HG02938 (cell line): ENCODE measurements at regions not wholly inside any gene's neighbourhood (a gene's known extent, or its start where the extent isn't known, plus 50 kb on each side); places are given as distances from the start of the nearest gene placed in this dataset.

Experiments used
- ATAC-seq: cut with Tn5 transposase; IDR thresholded peaks from one replicate; pipeline ENCODE4 v1.9.1; 2021; ENCODE audit warnings: mild to moderate bottlenecking, moderate library complexity; ENCODE audit not compliant: unreplicated experiment

DNA sequence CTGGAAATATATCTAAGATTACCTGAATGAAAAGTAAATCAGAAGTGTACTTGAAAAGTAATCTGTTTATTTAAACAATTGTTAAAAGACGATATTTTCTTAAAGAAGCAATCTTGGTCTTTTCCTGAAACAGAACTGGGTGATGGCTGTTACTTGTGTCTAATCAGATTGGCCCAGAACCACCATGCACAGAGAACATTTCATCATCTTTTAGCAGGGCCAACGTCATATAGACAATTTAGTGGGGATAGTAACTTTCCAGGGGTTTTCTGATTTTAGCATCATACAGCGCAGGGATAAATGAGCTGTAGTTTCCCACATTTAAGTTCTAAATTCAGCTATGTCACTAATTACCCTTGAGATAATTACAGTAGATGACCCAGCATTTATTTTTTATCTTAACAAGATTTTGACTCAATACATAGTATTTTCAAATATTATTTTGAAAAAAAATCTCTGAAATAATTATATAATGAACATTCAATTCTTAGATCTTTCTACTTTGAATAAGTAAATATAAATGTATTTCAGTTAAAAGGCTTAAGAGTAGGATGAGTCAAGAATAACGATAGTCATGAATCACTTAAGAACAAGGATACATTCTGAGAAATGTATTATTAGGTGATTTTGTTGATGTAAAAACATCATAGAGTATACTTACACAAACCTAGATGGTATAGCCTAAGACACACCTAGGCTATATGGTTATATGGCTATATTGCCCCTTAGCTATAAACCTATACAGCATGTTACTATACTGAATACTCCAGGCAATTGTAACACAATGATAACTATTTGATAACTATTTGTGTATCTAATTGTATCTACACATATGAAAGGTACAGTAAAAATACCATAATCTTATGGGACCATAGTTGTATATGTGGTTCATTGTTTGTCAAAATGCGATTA, 103.8 kb upstream of the MME start:
- ATAC-seq: no peak

DNA sequence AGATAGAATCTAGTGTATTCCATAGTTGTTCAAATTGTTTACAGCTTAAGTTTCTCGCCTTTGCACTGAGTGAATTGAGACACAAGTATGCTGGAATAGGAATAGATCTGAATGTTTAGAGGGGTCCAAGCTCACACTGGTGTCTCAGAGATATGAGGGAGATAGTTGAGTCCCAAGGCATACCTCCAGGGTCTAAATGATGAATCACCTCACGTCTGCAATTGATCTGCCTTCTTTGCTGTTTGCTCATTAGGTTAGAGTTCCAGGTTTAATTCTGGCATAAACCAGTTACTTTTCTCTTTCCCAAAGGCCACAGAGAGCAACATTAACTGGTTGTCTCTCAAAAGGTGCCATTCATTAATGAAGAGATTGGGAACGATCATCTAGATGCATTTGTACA, 106.3 kb upstream of the MME start:
- no peak for ATAC-seq

DNA sequence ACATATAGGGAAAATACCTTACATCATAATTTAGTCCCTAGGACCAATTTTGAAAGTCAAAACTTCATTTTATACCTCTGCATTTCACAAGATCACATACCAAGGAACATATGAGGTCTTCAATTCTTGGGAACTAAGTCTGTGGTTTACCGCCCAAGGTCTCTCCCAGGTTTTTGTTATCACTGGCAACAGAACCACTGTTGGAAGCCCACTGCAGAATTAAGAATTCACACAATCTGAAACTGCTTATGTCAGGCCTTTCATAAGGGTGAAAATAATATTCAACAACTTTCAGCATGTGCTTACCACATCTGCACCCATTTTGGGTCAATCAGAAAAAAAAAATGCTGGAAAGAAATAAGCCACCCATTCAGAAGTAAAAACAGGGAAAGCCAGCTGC, 107.2 kb upstream of the MME start:
- ATAC-seq: no peak

DNA sequence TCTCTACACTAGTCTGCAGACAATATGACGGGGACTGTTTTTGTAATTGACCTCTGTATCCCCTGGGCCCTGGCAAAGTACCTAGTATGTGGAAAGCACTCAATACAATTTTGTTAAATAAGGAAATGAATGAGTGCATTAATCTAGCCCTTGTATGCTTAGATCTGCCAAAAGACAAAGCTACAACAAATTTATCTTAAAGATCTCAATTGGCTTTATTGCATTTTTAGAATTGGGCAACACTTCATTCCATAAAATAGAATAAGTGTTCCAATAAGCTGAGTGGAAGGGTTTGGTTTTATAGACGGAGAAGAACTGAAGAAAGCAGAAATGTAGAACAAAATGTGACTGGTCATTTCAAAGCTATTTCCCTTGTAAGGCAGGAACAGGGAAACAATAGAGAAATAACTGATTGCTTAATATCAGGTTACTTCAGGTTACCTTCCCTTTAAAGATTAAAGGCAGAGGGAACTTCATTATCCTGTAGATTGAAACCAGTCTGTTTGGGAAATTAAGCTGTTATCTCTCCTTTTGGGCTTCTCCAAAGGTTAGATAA, 108.3 kb upstream of the MME start:
- ATAC-seq: no peak

DNA sequence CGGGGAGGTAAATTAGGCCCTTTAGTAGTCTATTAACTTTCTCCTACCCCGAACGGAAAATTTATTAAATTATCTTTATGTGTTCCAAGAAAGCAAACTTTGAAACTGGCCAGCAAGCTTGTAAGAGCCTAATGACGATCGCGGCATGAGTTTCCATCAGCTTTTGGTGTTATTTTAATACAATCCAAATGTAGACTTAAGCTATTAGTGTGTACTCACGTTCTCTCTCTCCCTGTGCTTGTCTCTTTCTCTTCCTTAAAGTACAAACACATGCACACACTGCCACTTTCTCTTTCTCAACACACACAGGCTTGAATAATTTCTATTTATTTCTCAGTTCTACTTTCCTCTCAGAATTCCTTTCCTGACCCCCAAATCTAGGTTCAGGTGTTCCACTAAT, 108.8 kb upstream of the MME start:
- no peak for ATAC-seq

DNA sequence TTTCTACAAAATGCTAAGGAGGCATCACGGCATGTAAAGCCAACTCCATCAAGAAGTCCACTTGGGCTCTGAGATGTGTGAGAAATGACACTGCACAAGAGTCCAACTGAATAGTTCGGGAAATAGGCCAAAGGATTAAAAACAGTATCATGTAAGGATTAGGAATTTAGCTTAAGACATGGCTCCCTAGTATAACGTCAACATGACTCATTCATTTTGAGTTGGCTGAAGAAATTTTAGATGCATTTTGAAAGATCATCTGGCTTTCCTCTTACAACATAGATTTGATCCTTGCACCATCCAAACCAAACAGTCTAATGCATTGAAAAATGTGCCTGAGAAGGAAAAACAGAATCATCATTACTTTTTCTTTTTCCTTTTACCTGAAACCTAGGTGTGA, 109.3 kb upstream of the MME start:
- ATAC-seq: no peak

DNA sequence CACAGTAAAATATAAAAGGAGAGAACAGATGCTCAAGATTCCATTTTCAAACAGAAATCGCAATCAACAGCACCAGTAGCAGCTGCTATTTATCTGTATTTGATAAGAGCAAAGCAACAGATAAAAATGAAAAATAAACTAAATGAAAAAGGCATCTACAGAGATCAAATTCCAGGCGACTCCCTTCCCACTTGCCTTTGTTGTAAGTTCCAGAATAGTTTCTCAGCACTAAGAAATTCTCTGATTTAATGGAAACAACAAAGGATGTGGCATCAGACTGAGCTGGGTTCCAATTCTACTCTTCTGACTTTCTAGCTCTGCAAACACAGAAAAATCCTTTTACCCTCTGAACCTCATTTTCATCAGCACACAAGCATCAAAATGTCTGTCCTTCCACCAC, 110.8 kb upstream of the MME start:
- ATAC-seq: no peak

DNA sequence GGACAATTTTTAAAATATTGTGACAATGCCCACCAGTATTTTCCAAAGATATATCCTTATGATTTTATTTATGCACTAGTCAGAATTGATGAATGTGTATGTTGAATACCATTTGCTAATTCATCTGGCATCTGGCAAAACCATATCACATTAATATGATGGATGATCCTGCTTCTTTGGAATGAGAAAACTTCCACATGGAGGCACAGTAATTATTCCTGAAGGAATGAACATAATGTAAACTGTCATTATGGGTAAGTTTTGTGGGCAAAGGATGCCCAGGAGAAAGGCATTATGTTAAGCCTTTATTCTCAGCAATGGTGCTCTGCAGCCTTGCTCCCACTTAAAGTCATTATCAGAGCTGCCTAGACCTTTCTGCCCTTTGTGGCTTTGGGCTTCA, 113.0 kb upstream of the MME start:
- no peak for ATAC-seq

DNA sequence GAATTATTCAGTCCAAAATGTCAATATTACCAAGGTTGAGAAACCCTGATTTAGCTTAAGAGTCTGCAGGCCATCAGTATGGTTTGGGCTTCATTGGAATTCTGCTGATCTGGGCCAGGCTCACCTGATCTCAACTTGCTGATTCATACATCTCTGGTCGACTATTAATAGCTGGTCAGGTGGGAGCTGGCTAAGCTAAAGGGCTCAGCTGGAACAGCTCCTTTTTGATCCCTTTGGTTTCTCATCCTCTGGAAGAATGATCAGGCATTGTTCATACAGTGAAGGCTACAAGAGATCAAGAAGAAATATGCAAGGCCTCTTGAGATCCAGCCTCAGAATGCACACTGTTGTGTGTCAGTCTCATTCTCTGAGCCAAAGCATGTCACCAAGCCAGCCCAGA, 123.3 kb upstream of the MME start:
- ATAC-seq: no peak

DNA sequence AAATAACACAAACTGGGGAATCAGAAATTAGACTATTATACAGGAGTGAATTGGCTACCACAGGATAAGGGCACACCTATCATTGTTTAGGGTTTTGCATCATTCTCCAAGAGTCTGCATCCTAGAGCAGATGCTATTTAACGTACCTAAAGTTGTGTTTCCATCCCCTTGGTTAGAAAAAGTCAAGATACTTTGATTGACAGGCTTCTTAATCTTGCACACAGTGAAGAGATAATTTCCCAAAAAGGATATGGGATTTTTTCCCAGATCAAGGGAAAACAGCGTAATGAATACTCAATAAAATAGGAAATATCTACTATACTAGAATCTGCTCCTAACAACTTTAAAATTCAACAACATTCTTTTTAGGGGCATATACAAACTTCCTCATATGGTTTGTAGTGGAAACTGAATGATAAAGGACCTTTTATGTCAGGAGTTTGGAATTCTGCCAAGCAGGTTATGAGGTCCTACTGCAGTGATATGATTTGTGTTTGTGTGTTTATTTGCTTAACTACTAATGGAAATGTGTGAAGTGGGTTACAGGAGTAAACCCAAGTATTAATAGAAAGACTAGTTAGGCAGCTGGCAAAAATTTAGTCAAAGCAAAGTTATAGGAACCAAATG, 124.1 kb upstream of the MME start:
- ATAC-seq: no peak

DNA sequence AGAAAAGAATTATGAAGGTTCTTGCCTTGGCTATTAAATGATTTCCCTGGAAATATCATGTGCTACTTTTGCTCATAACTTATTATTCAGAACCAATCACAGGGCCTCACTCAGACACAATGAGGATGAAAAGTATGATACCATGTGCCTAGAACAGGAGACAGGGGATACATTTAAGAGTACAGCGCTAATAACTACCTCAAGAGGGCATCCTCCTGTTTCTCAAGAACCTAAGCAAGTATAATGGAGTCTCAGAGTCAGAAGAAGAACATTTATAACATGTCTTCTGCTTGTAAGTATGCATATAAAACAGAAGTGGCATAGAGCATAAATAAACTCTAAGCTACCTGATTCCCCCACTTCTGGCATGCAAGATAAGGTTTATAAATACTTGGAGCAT, 125.4 kb upstream of the MME start:
- no peak for ATAC-seq

DNA sequence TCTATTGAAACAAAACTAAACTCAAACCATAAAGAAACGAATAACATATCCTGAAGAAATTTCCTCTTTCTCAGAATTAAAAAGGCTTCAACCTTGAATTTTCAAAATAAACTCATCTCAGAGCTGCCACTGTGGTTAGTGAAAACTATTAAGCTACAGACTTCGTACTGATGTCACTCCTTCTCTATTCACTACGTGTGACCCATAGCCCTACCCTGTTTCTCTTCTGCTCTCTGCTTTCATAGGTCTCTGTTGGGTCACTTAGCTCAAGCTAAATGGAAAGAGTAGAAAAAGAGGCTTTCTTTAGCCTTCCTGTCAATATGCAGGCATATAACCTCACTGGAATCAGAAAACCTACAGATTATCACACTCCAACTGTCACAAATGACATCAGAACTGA, 126.6 kb upstream of the MME start:
- ATAC-seq: no peak

DNA sequence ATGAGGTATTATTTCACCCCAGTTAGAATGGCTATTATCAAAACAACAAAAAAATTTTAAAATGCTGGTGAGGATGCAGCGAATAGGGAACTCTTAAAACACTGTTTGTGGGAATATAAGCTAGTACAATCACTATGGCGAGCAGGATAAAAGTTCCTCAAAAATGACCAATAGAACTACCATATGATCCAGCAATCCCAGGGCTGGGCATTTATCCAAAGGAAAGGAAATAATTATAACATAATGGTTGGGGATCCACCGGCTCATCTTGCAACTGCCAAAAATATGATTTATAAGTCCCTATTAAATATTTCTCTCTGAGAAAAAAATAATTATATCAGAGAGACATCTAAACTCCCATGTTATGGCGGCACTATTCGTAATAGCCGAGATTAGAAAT, 127.6 kb upstream of the MME start:
- ATAC-seq: no peak

DNA sequence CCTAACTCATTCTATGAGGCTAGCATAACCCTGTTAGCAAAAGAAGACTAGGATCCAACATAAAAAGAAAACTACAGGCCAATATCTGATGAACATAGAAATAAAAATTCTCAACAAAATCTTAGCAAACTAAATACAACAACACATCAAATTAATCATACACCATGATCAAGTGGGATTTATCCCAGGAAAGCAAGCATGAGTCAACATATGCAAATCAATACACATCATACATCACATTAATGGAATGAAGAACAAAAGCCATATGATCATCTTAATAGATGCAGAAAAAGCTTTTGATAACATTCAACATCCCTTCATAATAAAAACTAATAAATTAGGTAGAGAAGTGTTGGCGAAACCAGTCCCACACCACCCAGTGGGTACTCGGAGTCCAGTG, 136.1 kb upstream of the MME start:
- ATAC-seq: no peak

DNA sequence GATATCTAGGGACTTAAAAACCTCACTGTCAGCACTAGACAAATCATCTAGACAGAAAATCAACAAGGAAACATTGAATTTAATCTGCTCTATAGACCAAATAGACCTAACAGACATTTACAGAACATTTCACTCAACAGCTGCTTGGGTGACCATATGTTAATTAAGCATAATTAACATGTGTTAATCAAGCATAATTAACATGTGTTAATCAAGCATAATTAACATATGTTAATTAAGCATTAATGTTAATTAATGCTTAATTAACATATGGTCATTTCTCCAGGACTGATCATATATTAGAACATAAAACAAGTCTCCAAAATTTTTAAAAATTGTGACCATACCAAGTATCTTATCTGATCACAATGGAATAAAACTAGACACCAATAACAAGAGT, 137.3 kb upstream of the MME start:
- no peak for ATAC-seq

DNA sequence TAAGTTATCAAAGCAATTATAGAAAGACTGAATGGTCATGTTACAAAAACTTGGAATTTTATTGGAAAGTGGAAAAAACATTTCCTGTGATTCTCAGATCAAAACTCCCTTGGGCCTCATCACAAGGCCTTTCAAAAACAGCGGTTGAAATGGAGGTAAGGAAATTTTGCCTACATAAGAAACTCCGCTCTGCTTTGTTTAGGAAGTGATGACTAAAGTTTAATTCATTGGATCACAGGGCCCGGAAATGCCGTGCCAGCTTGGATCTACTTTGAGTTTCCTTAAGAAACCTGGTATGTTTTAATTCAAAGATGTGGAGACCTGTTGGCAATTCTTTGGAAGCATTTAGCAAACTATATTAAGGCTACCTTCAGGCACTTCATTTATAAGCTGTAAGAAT, 143.9 kb upstream of the MME start:
- ATAC-seq: no peak

DNA sequence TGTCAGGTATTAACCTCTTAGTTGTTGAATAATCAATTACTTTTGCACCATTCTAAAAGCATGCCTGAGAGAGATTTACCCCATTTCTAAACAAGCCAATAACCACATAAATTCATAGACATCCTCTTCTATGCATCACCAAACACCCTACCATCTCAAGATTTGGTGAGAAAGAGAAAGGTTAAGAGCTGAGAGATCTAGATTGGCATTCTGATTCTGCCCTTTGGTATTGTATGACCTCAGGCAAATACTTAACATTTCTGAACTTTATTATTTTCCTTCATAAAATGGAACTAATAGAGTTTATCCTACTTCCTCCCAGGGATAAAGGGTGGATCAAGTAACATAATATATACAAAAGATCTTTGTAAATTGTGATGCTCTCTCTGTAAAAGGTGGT, 146.5 kb upstream of the MME start:
- ATAC-seq: no peak

DNA sequence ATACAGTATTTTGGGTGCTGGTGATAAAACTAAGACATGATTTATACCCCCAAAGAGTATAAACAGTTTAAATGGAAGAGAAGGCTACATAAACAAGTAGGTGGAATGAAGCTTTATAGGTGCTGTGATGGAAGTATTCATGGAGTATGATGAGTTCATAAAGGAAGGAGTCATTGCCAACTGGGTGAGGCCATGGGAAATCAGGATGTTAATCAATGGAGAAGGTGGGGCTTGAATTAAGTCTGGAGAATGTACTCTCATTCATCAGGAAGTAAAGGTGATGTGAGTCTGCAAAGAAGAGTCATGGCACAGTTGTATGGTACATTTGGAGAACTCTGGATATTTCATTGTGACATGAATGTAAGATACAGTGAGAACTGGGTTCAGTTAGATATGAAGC, 147.5 kb upstream of the MME start:
- ATAC-seq: no peak

DNA sequence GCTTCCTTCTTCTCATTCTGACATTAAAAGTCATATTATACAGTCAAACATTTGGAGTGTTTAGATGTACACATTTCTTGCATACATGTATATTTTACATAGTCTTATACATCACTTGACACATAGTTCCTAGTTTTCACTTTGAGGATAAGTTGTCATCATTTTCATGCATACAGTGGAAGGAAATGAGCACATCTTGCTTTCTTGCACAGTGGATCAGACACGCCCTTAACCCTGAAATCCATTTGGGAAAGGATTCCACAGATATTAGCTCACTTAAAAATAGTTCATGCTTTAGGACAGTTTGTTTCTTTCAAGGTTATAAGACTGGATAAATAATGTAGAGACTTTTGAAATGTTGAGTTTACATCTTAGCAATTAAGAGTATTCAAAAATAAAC, 148.6 kb upstream of the MME start:
- no peak for ATAC-seq

DNA sequence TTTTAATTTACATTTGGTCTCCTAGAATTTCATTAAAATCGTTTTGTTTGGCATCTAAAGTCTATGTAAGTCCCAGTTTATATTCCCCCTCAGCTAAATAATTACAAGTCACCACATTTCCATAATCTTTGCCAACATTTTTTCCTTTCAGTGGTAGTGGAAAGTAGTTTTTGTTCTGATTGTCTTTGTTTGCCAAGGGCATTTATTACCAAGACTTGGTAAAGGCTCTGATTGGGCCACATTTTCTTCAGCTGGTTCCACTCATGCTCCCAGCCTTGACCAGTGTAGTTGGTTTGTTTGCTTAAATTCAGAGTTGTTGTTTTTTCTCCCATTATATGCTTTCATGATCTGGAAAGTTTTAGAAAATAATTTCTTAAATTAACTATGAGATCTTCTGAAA, 153.4 kb upstream of the MME start:
- no peak for ATAC-seq

DNA sequence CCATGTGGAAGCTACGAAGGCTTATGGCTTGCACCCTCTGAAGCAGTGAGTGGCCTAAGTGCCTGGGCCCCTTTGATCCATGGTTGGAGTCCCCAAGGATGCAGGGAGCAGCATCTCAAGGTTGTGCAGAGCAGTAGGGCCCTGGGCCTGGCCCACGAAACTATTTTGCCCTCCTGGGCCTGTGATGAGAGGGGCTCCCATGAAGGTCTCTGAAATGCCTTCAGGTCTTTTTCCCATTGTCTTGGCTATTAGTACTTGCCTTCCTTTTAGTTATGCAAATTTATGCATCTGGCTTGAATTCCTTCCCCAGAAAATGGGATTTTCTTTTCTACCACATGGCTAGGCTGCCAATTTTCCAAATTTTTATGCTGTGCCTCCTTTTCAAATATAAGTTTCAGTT, 158.8 kb upstream of the MME start:
- ATAC-seq: no peak

DNA sequence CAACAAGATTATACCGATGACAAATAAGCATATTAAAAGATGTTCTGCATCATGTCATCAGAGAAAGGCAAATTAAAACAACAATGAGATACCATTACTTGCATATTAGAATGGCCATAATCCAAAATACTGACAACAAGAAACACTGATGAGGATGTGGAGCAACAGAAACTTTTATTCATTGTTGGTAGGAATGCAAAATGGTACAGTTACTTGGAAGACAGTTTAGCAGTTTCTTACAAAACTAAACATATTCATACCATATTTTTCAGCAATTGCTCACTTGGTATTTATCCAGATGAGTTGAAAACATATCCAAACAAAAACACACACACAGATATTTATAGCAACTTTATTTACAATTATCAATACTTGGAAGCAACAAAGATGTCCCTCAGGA, 160.9 kb upstream of the MME start:
- no peak for ATAC-seq
